Calu3 (cell line): ENCODE measurements at regions not wholly inside any gene's neighbourhood (a gene's known extent, or its start where the extent isn't known, plus 50 kb on each side); places are given as distances from the start of the nearest gene placed in this dataset.

Experiments used
- BruUV-seq: library from RNA; stranded (reverse); fragments of 400-500 nt; replicated peaks from 2 replicates; lab custom pipeline; 2021; lab: Mats Ljungman, UMichigan
- CTCF ChIA-PET: fragments of 300-600 bp; sonication (Branson Sonifier 250); formaldehyde crosslinking; loops from one replicate; lab custom pipeline; 2022; ENCODE audit warnings: antibody characterized with exemption; lab: Charles Lee
- DNase-seq: peaks from one replicate; pipeline ENCODE4 v3.0.0; 2022
- H3K27ac Mint-ChIP-seq: one replicate; pipeline ENCODE4 v1.8.0; 2022; ENCODE audit warnings: mixed read lengths; ENCODE audit not compliant: unreplicated experiment
- H3K27me3 Mint-ChIP-seq: one replicate; pipeline ENCODE4 v1.8.0; 2022; ENCODE audit warnings: mixed read lengths; ENCODE audit not compliant: unreplicated experiment
- H3K36me3 Mint-ChIP-seq: one replicate; pipeline ENCODE4 v1.8.0; 2022; ENCODE audit warnings: mild to moderate bottlenecking, moderate library complexity, mixed read lengths; ENCODE audit not compliant: insufficient read depth, unreplicated experiment
- H3K4me1 Mint-ChIP-seq: one replicate; pipeline ENCODE4 v1.8.0; 2022; ENCODE audit warnings: mild to moderate bottlenecking, low read depth, mixed read lengths; ENCODE audit not compliant: unreplicated experiment
- H3K4me3 Mint-ChIP-seq: one replicate; pipeline ENCODE4 v1.8.0; 2022; ENCODE audit warnings: mild to moderate bottlenecking, low read depth, moderate library complexity, mixed read lengths; ENCODE audit not compliant: unreplicated experiment
- H3K9me3 Mint-ChIP-seq: one replicate; pipeline ENCODE4 v1.8.0; 2022; ENCODE audit warnings: low read depth, mixed read lengths; ENCODE audit not compliant: unreplicated experiment
- CTCF ChIP-seq: fragments of 200-600 bp; IDR thresholded peaks from one replicate; pipeline ENCODE4 v1.8.0; 2022; ENCODE audit warnings: antibody characterized with exemption; ENCODE audit not compliant: unreplicated experiment
- intact Hi-C: fragments of 100-400 bp; cut with micrococcal nuclease; formaldehyde crosslinking; loops from one replicate; pipeline ENCODE4 v1.10.0; 2022; ENCODE audit not compliant: unreplicated experiment

- no peak overlapping the region for H3K27ac Mint-ChIP-seq
- peaks cover 8% of the 10 kb centered on the region for H3K4me1 Mint-ChIP-seq
- CTCF ChIA-PET = no interaction called here
- peaks cover 21% of the 10 kb centered on the region for H3K27me3 Mint-ChIP-seq
- H3K4me3 Mint-ChIP-seq = no peak overlapping the region
- no peaks in the 10 kb centered on the region for H3K36me3 Mint-ChIP-seq
- no peaks in the 10 kb centered on the region for H3K9me3 Mint-ChIP-seq
- intact Hi-C loops = no loop called here
- no peak for TF ChIP-seq CTCF
- DNase-seq = no peak
- no TSS peak for BruUV-seq
These were observed 381.5 kb downstream of the OMA1 start for GRCh38 chr1:58165073-58165472.

GRCh38 chr1:58162952-58163550, 383.5 kb downstream of the OMA1 start:
- intact Hi-C loops = loop anchor here (1.0 to 5.0 kb wide), 3 partner anchors 96 to 1331 kb away; no protein-coding TSS in a partner anchor
- DNase-seq = peak; percentile 81
- CTCF ChIA-PET = no interaction called here
- Mint-ChIP-seq H3K27ac (peak overlapping the region; percentile 8), H3K36me3 (no peaks in the 10 kb centered on the region), H3K4me1 (peaks cover 8% of the 10 kb centered on the region), H3K4me3 (no peak overlapping the region), H3K27me3 (peaks cover under 1% of the 10 kb centered on the region), H3K9me3 (no peaks in the 10 kb centered on the region)
- BruUV-seq = no TSS peak
- TF ChIP-seq CTCF = peak; percentile 76

GRCh38 chr1:58159434-58159830, 387.1 kb downstream of the OMA1 start:
- Mint-ChIP-seq H3K27ac (no peak overlapping the region), H3K4me3 (no peak overlapping the region), H3K4me1 (peaks cover 8% of the 10 kb centered on the region), H3K36me3 (no peaks in the 10 kb centered on the region), H3K9me3 (no peaks in the 10 kb centered on the region), H3K27me3 (peaks cover 1% of the 10 kb centered on the region)
- no peak for DNase-seq
- no TSS peak for BruUV-seq
- intact Hi-C loops = no loop called here
- CTCF ChIA-PET = interaction anchor here (0.6 kb wide), 2 partner anchors 165 to 415 kb away, joined by 3 to 6 read pairs; no protein-coding TSS in a partner anchor
- no peak for TF ChIP-seq CTCF

- intact Hi-C loops = no loop called here
- no peak overlapping the region for H3K27ac Mint-ChIP-seq
- peaks cover 8% of the 10 kb centered on the region for H3K27me3 Mint-ChIP-seq
- H3K4me3 Mint-ChIP-seq = no peak overlapping the region
- CTCF ChIA-PET = interaction anchor here (0.6 kb wide), 1 partner anchor 165 kb away, joined by 6 read pairs; no protein-coding TSS in a partner anchor
- no TSS peak for BruUV-seq
- DNase-seq = no peak
- no peaks in the 10 kb centered on the region for H3K36me3 Mint-ChIP-seq
- no peak for TF ChIP-seq CTCF
- peaks cover 8% of the 10 kb centered on the region for H3K4me1 Mint-ChIP-seq
- no peaks in the 10 kb centered on the region for H3K9me3 Mint-ChIP-seq
These were observed 387.8 kb downstream of the OMA1 start for GRCh38 chr1:58158506-58159433.
